ENCODE measurements at regions not wholly inside any gene's neighbourhood (a gene's known extent, or its start where the extent isn't known, plus 50 kb on each side); places are given as distances from the start of the nearest gene placed in this dataset.
"Not testable (repeated sequence)": the region's sequence is repeated elsewhere in the genome, so short reads cannot be mapped to it uniquely, and the experiment has no call there.

- Mint-ChIP-seq H3K9me3 (no peaks in the 10 kb centered on the region), H3K4me1 (no peaks in the 10 kb centered on the region), H3K27me3 (peaks cover 29% of the 10 kb centered on the region), H3K27ac (no peak overlapping the region), H3K36me3 (ENCODE audit: low read depth) (no peaks in the 10 kb centered on the region), H3K4me3 (no peak overlapping the region)
- ChIA-PET POLR2A (no interaction called here), CTCF (no interaction called here)
- no peak for ATAC-seq (ENCODE audit: low read depth)
- TF ChIP-seq CTCF (IDR thresholded peaks at IDR 0.05): no peak
- no peak for DNase-seq
- intact Hi-C loops (cut with micrococcal nuclease): no loop called here
Measured at GRCh38 chr1:143717434-143717833, 254.4 kb downstream of the FAM72C start.

GRCh38 chr1:143714913-143715312 lies 256.9 kb downstream of the FAM72C start:
- H3K27ac Mint-ChIP-seq; H3K4me1 Mint-ChIP-seq; intact Hi-C loops (cut with micrococcal nuclease); DNase-seq; ATAC-seq (ENCODE audit: low read depth); POLR2A ChIA-PET; H3K4me3 Mint-ChIP-seq; CTCF ChIA-PET; H3K9me3 Mint-ChIP-seq; H3K36me3 Mint-ChIP-seq (ENCODE audit: low read depth): not testable (repeated sequence)
- peaks cover 16% of the 10 kb centered on the region for H3K27me3 Mint-ChIP-seq

- peak overlapping the region; percentile 11 for H3K4me3 Mint-ChIP-seq
Measured at GRCh38 chr1:143709606-143710259, 262.1 kb downstream of the FAM72C start.

GRCh38 chr1:143702739-143703138 lies 269.0 kb downstream of the FAM72C start:
- Mint-ChIP-seq H3K4me1 (peaks cover 10% of the 10 kb centered on the region), H3K27me3 (peaks cover 31% of the 10 kb centered on the region)
- H3K27ac Mint-ChIP-seq; intact Hi-C loops (cut with micrococcal nuclease); CTCF ChIA-PET; DNase-seq; H3K4me3 Mint-ChIP-seq; H3K9me3 Mint-ChIP-seq; ATAC-seq (ENCODE audit: low read depth); POLR2A ChIA-PET; H3K36me3 Mint-ChIP-seq (ENCODE audit: low read depth): not testable (repeated sequence)

More at GRCh38 chr1:143709606-143710259, 262.1 kb downstream of the FAM72C start:
- intact Hi-C loops (cut with micrococcal nuclease); POLR2A ChIA-PET; ATAC-seq (ENCODE audit: low read depth); CTCF ChIA-PET; DNase-seq; H3K27ac Mint-ChIP-seq; H3K9me3 Mint-ChIP-seq; H3K4me1 Mint-ChIP-seq; H3K36me3 Mint-ChIP-seq (ENCODE audit: low read depth): not testable (repeated sequence)
- H3K27me3 Mint-ChIP-seq: peaks cover 17% of the 10 kb centered on the region

GRCh38 chr1:143699731-143700130 lies 272.1 kb downstream of the FAM72C start:
- intact Hi-C loops (cut with micrococcal nuclease): no loop called here
- peaks cover 10% of the 10 kb centered on the region for H3K4me1 Mint-ChIP-seq

GRCh38 chr1:143699115-143699514 lies 272.7 kb downstream of the FAM72C start:
- H3K9me3 Mint-ChIP-seq: peaks cover 2% of the 10 kb centered on the region
- H3K36me3 Mint-ChIP-seq (ENCODE audit: low read depth): no peaks in the 10 kb centered on the region
- no peak for ATAC-seq (ENCODE audit: low read depth)
- no peak overlapping the region for H3K4me3 Mint-ChIP-seq
- CTCF ChIA-PET: no interaction called here
- TF ChIP-seq CTCF (IDR thresholded peaks at IDR 0.05): no peak
- DNase-seq: no peak
- H3K4me1 Mint-ChIP-seq: peaks cover 10% of the 10 kb centered on the region
- no peak overlapping the region for H3K27ac Mint-ChIP-seq
- intact Hi-C loops (cut with micrococcal nuclease): no loop called here
- POLR2A ChIA-PET: no interaction called here
- H3K27me3 Mint-ChIP-seq: peaks cover 49% of the 10 kb centered on the region

More at GRCh38 chr1:143699731-143700130, 272.1 kb downstream of the FAM72C start:
- ATAC-seq (ENCODE audit: low read depth) (no peak), DNase-seq (no peak)
- ChIA-PET CTCF (no interaction called here), POLR2A (no interaction called here)
- H3K4me3 Mint-ChIP-seq: no peak overlapping the region
- H3K27me3 Mint-ChIP-seq: peaks cover 45% of the 10 kb centered on the region
- no peak overlapping the region for H3K27ac Mint-ChIP-seq
- no peaks in the 10 kb centered on the region for H3K36me3 Mint-ChIP-seq (ENCODE audit: low read depth)
- TF ChIP-seq CTCF (IDR thresholded peaks at IDR 0.05): no peak
- H3K9me3 Mint-ChIP-seq: peaks cover 2% of the 10 kb centered on the region

GRCh38 chr1:143698016-143698415 lies 273.8 kb downstream of the FAM72C start:
- no peaks in the 10 kb centered on the region for H3K36me3 Mint-ChIP-seq (ENCODE audit: low read depth)
- peaks cover 2% of the 10 kb centered on the region for H3K9me3 Mint-ChIP-seq
- peaks cover 10% of the 10 kb centered on the region for H3K4me1 Mint-ChIP-seq
- H3K27ac Mint-ChIP-seq: no peak overlapping the region
- intact Hi-C loops (cut with micrococcal nuclease): no loop called here
- no peak overlapping the region for H3K4me3 Mint-ChIP-seq
- peaks cover 60% of the 10 kb centered on the region for H3K27me3 Mint-ChIP-seq
- POLR2A ChIA-PET: no interaction called here
- TF ChIP-seq CTCF (IDR thresholded peaks at IDR 0.05): no peak
- DNase-seq: no peak
- CTCF ChIA-PET: no interaction called here
- ATAC-seq (ENCODE audit: low read depth): no peak
